ENCODE measurements at regions not wholly inside any gene's neighbourhood (a gene's known extent, or its start where the extent isn't known, plus 50 kb on each side); places are given as distances from the start of the nearest gene placed in this dataset.
"Not testable (repeated sequence)": the region's sequence is repeated elsewhere in the genome, so short reads cannot be mapped to it uniquely, and the experiment has no call there.

- H3K9me3 ChIP-seq (ENCODE audit: low read length) = no peaks in the 10 kb centered on the region
- H3K27ac ChIP-seq (ENCODE audit: low read depth, low read length) = no peak overlapping the region
- no peaks in the 10 kb centered on the region for H3K36me3 ChIP-seq (ENCODE audit: insufficient read depth, low read length)
- Mint-ChIP-seq H3K27ac (no peak overlapping the region), H3K36me3 (no peaks in the 10 kb centered on the region), H3K9me3 (no peaks in the 10 kb centered on the region), H3K4me3 (no peak overlapping the region), H3K27me3 (peaks cover 10 to 32% of the 10 kb centered on the region in 2 donors), H3K4me1 (no peaks in the 10 kb centered on the region)
- no peak overlapping the region for H3K4me3 ChIP-seq (ENCODE audit: low read length)
- POLR2A ChIA-PET = no interaction called here
- CTCF ChIA-PET = no interaction called here
- DNase-seq = no peak
- H3K4me1 ChIP-seq (ENCODE audit: insufficient read depth, low read length) = no peaks in the 10 kb centered on the region
- H3K27me3 ChIP-seq (ENCODE audit: insufficient read depth, low read length, poor library complexity, severe bottlenecking) = no peaks in the 10 kb centered on the region
Measured at GRCh38 chr9:38335686-38336085, 56.8 kb upstream of the ALDH1B1 start.

DNA sequence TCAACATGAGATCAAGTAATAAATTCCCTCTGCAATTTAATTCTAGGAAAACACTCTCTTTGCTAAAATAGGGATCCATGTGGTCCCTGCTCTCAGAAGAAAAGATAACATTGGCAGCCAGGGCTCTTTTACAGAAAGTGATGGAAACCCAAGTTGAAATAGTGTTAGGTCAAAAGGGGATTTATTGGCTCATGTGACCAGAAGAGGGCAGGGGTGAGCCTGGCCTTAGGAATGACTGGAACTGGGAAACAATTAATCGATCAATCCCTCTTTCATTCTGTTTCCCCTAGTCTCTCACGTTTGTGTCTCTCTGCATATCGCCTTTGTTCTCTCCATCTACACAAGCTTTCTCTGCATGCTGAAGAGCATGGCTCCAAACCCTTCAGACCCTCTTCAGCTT is 58.3 kb upstream of the ALDH1B1 start:
- Mint-ChIP-seq H3K27ac (no peak overlapping the region), H3K9me3 (no peaks in the 10 kb centered on the region), H3K4me1 (no peaks in the 10 kb centered on the region), H3K36me3 (no peaks in the 10 kb centered on the region), H3K4me3 (no peak overlapping the region), H3K27me3 (peaks cover 10 to 29% of the 10 kb centered on the region in 2 donors)
- no peaks in the 10 kb centered on the region for H3K27me3 ChIP-seq (ENCODE audit: insufficient read depth, low read length, poor library complexity, severe bottlenecking)
- CTCF ChIA-PET = no interaction called here
- H3K4me3 ChIP-seq (ENCODE audit: low read length) = no peak overlapping the region
- H3K9me3 ChIP-seq (ENCODE audit: low read length) = no peaks in the 10 kb centered on the region
- no peaks in the 10 kb centered on the region for H3K4me1 ChIP-seq (ENCODE audit: insufficient read depth, low read length)
- POLR2A ChIA-PET = no interaction called here
- no peak overlapping the region for H3K27ac ChIP-seq (ENCODE audit: low read depth, low read length)
- no peak for DNase-seq
- H3K36me3 ChIP-seq (ENCODE audit: insufficient read depth, low read length) = no peaks in the 10 kb centered on the region

DNA sequence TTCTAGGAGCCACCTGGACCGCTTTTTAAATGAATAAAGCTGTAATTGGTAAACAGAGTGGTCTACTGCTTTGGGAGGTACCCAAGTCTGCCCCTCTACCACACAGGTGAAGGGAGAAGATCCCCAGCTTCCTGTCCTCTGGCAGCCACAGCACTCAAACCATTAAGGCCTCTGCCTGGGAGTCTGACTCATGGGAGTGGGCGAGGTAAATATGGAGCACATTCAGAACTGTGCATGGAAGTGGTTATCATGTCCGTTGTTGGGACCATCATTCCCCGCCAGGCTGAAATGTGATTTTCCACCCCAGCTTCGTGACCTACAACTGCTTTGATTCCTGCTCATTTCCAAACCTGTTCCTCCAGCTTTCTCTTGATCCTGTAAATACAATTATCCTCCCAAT is 59.5 kb upstream of the ALDH1B1 start:
- no peak overlapping the region for H3K4me3 Mint-ChIP-seq
- H3K4me1 Mint-ChIP-seq = no peaks in the 10 kb centered on the region
- DNase-seq = no peak
- no peak overlapping the region for H3K27ac Mint-ChIP-seq
- H3K27me3 Mint-ChIP-seq = peaks cover 7 to 26% of the 10 kb centered on the region in 2 donors
- Histone ChIP-seq H3K27ac (ENCODE audit: low read depth, low read length) (no peak overlapping the region), H3K9me3 (ENCODE audit: low read length) (no peaks in the 10 kb centered on the region), H3K36me3 (ENCODE audit: insufficient read depth, low read length) (no peaks in the 10 kb centered on the region), H3K27me3 (ENCODE audit: insufficient read depth, low read length, poor library complexity, severe bottlenecking) (no peaks in the 10 kb centered on the region), H3K4me1 (ENCODE audit: insufficient read depth, low read length) (no peaks in the 10 kb centered on the region), H3K4me3 (ENCODE audit: low read length) (no peak overlapping the region)
- ChIA-PET POLR2A (no interaction called here), CTCF (no interaction called here)
- no peaks in the 10 kb centered on the region for H3K9me3 Mint-ChIP-seq
- H3K36me3 Mint-ChIP-seq = no peaks in the 10 kb centered on the region

- H3K36me3 Mint-ChIP-seq = no peaks in the 10 kb centered on the region
- H3K4me1 Mint-ChIP-seq = no peaks in the 10 kb centered on the region
- H3K9me3 ChIP-seq (ENCODE audit: low read length) = no peaks in the 10 kb centered on the region
- H3K27ac Mint-ChIP-seq = no peak overlapping the region
- H3K27me3 ChIP-seq (ENCODE audit: insufficient read depth, low read length, poor library complexity, severe bottlenecking) = no peaks in the 10 kb centered on the region
- CTCF ChIA-PET = no interaction called here
- no peaks in the 10 kb centered on the region for H3K4me1 ChIP-seq (ENCODE audit: insufficient read depth, low read length)
- no peak overlapping the region for H3K4me3 Mint-ChIP-seq
- no peak overlapping the region for H3K4me3 ChIP-seq (ENCODE audit: low read length)
- POLR2A ChIA-PET = no interaction called here
- no peak for DNase-seq
- peaks cover 7 to 25% of the 10 kb centered on the region in 2 donors for H3K27me3 Mint-ChIP-seq
- no peaks in the 10 kb centered on the region for H3K36me3 ChIP-seq (ENCODE audit: insufficient read depth, low read length)
- H3K9me3 Mint-ChIP-seq = no peaks in the 10 kb centered on the region
- no peak overlapping the region for H3K27ac ChIP-seq (ENCODE audit: low read depth, low read length)
Measured at GRCh38 chr9:38332625-38333024, 59.9 kb upstream of the ALDH1B1 start.

- DNase-seq = no peak
- H3K27me3 Mint-ChIP-seq = peaks cover 11 to 15% of the 10 kb centered on the region in 2 donors
- Histone ChIP-seq H3K36me3 (ENCODE audit: insufficient read depth, low read length) (no peaks in the 10 kb centered on the region), H3K9me3 (ENCODE audit: low read length) (no peaks in the 10 kb centered on the region), H3K4me1 (ENCODE audit: insufficient read depth, low read length) (no peaks in the 10 kb centered on the region), H3K4me3 (ENCODE audit: low read length) (no peak overlapping the region), H3K27me3 (ENCODE audit: insufficient read depth, low read length, poor library complexity, severe bottlenecking) (no peaks in the 10 kb centered on the region), H3K27ac (ENCODE audit: low read depth, low read length) (no peak overlapping the region)
- no peaks in the 10 kb centered on the region for H3K36me3 Mint-ChIP-seq
- no peaks in the 10 kb centered on the region for H3K4me1 Mint-ChIP-seq
- no peak overlapping the region for H3K4me3 Mint-ChIP-seq
- ChIA-PET CTCF (no interaction called here), POLR2A (no interaction called here)
- no peak overlapping the region for H3K27ac Mint-ChIP-seq
- no peaks in the 10 kb centered on the region for H3K9me3 Mint-ChIP-seq
Measured at GRCh38 chr9:38331141-38331540, 61.4 kb upstream of the ALDH1B1 start.

GRCh38 chr9:38329968-38330367 is 62.5 kb upstream of the ALDH1B1 start:
- Mint-ChIP-seq H3K36me3 (no peaks in the 10 kb centered on the region), H3K4me3 (no peak overlapping the region), H3K27ac (no peak overlapping the region), H3K4me1 (no peaks in the 10 kb centered on the region), H3K9me3 (no peaks in the 10 kb centered on the region), H3K27me3 (peaks cover 10% of the 10 kb centered on the region in 2 donors)
- Histone ChIP-seq H3K4me1 (ENCODE audit: insufficient read depth, low read length) (no peaks in the 10 kb centered on the region), H3K4me3 (ENCODE audit: low read length) (no peak overlapping the region), H3K27me3 (ENCODE audit: insufficient read depth, low read length, poor library complexity, severe bottlenecking) (no peaks in the 10 kb centered on the region), H3K36me3 (ENCODE audit: insufficient read depth, low read length) (no peaks in the 10 kb centered on the region), H3K9me3 (ENCODE audit: low read length) (no peaks in the 10 kb centered on the region), H3K27ac (ENCODE audit: low read depth, low read length) (no peak overlapping the region)
- DNase-seq = no peak
- POLR2A ChIA-PET = no interaction called here
- CTCF ChIA-PET = no interaction called here

GRCh38 chr9:38328765-38329164 is 63.7 kb upstream of the ALDH1B1 start:
- Mint-ChIP-seq H3K27me3 (peaks cover 7 to 10% of the 10 kb centered on the region in 2 donors), H3K36me3 (no peaks in the 10 kb centered on the region), H3K27ac (no peak overlapping the region), H3K4me1 (no peaks in the 10 kb centered on the region), H3K9me3 (peaks cover 0 to under 1% (median 0%) of the 10 kb centered on the region in 5 donors), H3K4me3 (no peak overlapping the region)
- Histone ChIP-seq H3K4me3 (ENCODE audit: low read length) (no peak overlapping the region), H3K36me3 (ENCODE audit: insufficient read depth, low read length) (no peaks in the 10 kb centered on the region), H3K9me3 (ENCODE audit: low read length) (no peaks in the 10 kb centered on the region), H3K27ac (ENCODE audit: low read depth, low read length) (no peak overlapping the region), H3K4me1 (ENCODE audit: insufficient read depth, low read length) (no peaks in the 10 kb centered on the region), H3K27me3 (ENCODE audit: insufficient read depth, low read length, poor library complexity, severe bottlenecking) (no peaks in the 10 kb centered on the region)
- no peak for DNase-seq
- CTCF ChIA-PET = no interaction called here
- POLR2A ChIA-PET = no interaction called here

- H3K27ac ChIP-seq (ENCODE audit: low read depth, low read length) = no peak overlapping the region
- Mint-ChIP-seq H3K27ac (no peak overlapping the region), H3K4me1 (no peaks in the 10 kb centered on the region), H3K9me3 (peaks cover 0 to 4% (median 0%) of the 10 kb centered on the region in 5 donors), H3K27me3 (peaks cover 13 to 16% of the 10 kb centered on the region in 2 donors), H3K36me3 (no peaks in the 10 kb centered on the region), H3K4me3 (no peak overlapping the region)
- no peaks in the 10 kb centered on the region for H3K27me3 ChIP-seq (ENCODE audit: insufficient read depth, low read length, poor library complexity, severe bottlenecking)
- H3K4me3 ChIP-seq (ENCODE audit: low read length) = no peak overlapping the region
- ChIA-PET CTCF (no interaction called here), POLR2A (no interaction called here)
- no peaks in the 10 kb centered on the region for H3K9me3 ChIP-seq (ENCODE audit: low read length)
- no peaks in the 10 kb centered on the region for H3K36me3 ChIP-seq (ENCODE audit: insufficient read depth, low read length)
- H3K4me1 ChIP-seq (ENCODE audit: insufficient read depth, low read length) = no peaks in the 10 kb centered on the region
- DNase-seq = no peak
Measured at GRCh38 chr9:38326122-38326521, 66.4 kb upstream of the ALDH1B1 start.

GRCh38 chr9:38324213-38324612 is 68.3 kb upstream of the ALDH1B1 start:
- H3K27me3 Mint-ChIP-seq = peaks cover 12 to 21% of the 10 kb centered on the region in 2 donors
- H3K27ac Mint-ChIP-seq; H3K27ac ChIP-seq (ENCODE audit: low read depth, low read length); H3K27me3 ChIP-seq (ENCODE audit: insufficient read depth, low read length, poor library complexity, severe bottlenecking); H3K9me3 Mint-ChIP-seq; H3K4me1 ChIP-seq (ENCODE audit: insufficient read depth, low read length); H3K9me3 ChIP-seq (ENCODE audit: low read length); POLR2A ChIA-PET; DNase-seq; CTCF ChIA-PET; H3K36me3 Mint-ChIP-seq; H3K4me3 ChIP-seq (ENCODE audit: low read length); H3K36me3 ChIP-seq (ENCODE audit: insufficient read depth, low read length); H3K4me3 Mint-ChIP-seq; H3K4me1 Mint-ChIP-seq: not testable (repeated sequence)
